ENCODE measurements at regions not wholly inside any gene's neighbourhood (a gene's known extent, or its start where the extent isn't known, plus 50 kb on each side); places are given as distances from the start of the nearest gene placed in this dataset.

- Histone ChIP-seq H3K27me3 (replicated peaks; ENCODE audit: insufficient read depth) (no peaks in the 10 kb centered on the region), H3K4me3 (no peak overlapping the region), H3K4me1 (ENCODE audit: control insufficient read depth in 1 of 2, low read depth in 2 of 2) (no peaks in the 10 kb centered on the region), H3K36me3 (no peaks in the 10 kb centered on the region), H3K27ac (no peak overlapping the region), H3K9me3 (no peaks in the 10 kb centered on the region)
- ATAC-seq (ENCODE audit: insufficient number of reproducible peaks, low FRiP score, low read depth) (no peak), DNase-seq (ENCODE audit: low spot score) (no peak)
- TF ChIP-seq, protein P1, sequence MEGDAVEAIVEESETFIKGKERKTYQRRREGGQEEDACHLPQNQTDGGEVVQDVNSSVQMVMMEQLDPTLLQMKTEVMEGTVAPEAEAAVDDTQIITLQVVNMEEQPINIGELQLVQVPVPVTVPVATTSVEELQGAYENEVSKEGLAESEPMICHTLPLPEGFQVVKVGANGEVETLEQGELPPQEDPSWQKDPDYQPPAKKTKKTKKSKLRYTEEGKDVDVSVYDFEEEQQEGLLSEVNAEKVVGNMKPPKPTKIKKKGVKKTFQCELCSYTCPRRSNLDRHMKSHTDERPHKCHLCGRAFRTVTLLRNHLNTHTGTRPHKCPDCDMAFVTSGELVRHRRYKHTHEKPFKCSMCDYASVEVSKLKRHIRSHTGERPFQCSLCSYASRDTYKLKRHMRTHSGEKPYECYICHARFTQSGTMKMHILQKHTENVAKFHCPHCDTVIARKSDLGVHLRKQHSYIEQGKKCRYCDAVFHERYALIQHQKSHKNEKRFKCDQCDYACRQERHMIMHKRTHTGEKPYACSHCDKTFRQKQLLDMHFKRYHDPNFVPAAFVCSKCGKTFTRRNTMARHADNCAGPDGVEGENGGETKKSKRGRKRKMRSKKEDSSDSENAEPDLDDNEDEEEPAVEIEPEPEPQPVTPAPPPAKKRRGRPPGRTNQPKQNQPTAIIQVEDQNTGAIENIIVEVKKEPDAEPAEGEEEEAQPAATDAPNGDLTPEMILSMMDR (IDR thresholded peaks at IDR 0.05) = no peak
Measured at GRCh38 chr5:114565871-114566270, 204.0 kb downstream of the KCNN2 start.

- TF ChIP-seq, protein P1 (IDR thresholded peaks at IDR 0.05) = no peak
- DNase-seq (ENCODE audit: low spot score) = no peak
- no peak for ATAC-seq (ENCODE audit: insufficient number of reproducible peaks, low FRiP score, low read depth)
- Histone ChIP-seq H3K36me3 (no peaks in the 10 kb centered on the region), H3K27ac (no peak overlapping the region), H3K4me1 (ENCODE audit: control insufficient read depth in 1 of 2, low read depth in 2 of 2) (no peaks in the 10 kb centered on the region), H3K9me3 (no peaks in the 10 kb centered on the region), H3K27me3 (replicated peaks; ENCODE audit: insufficient read depth) (no peaks in the 10 kb centered on the region), H3K4me3 (no peak overlapping the region)
Measured at GRCh38 chr5:114565139-114565538, 203.3 kb downstream of the KCNN2 start.

DNA sequence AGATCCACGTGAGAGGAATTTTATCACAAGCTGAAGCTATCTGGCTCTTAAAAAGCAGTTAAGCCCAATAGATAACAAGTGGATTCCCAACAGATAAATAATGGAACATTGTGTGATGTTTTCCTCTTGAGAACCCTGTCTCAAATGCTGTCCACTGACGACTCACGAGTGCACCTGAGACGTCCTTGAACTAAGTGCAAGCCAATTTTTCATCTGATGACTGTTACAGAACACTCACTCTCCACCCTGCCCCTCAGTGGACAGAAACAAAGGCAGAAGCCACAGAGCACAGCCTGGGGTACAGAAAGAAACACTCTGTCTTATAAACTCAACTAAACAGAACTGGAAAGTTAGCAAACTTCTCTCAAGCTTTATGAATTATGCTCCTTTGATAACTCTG lies 199.5 kb downstream of the KCNN2 start:
- Histone ChIP-seq H3K27me3 (replicated peaks; ENCODE audit: insufficient read depth) (no peaks in the 10 kb centered on the region), H3K4me1 (ENCODE audit: control insufficient read depth in 1 of 2, low read depth in 2 of 2) (no peaks in the 10 kb centered on the region), H3K4me3 (no peak overlapping the region), H3K27ac (no peak overlapping the region), H3K36me3 (no peaks in the 10 kb centered on the region), H3K9me3 (no peaks in the 10 kb centered on the region)
- DNase-seq (ENCODE audit: low spot score) (no peak), ATAC-seq (ENCODE audit: insufficient number of reproducible peaks, low FRiP score, low read depth) (no peak)
- TF ChIP-seq, protein P1 (IDR thresholded peaks at IDR 0.05) = no peak

All from thoracic aorta (tissue), 2 donors.